Embryonic facial prominence (tissue), 1 donor: ENCODE measurements at regions not wholly inside any gene's neighbourhood (a gene's known extent, or its start where the extent isn't known, plus 50 kb on each side); places are given as distances from the start of the nearest gene placed in this dataset.
"Not testable (repeated sequence)": the region's sequence is repeated elsewhere in the genome, so short reads cannot be mapped to it uniquely, and the experiment has no call there.

ENCODE experiments used
- DNase-seq: peaks from one replicate; pipeline ENCODE4 v3.0.0-alpha.2; 2016; ENCODE audit errors: extremely low spot score

DNA sequence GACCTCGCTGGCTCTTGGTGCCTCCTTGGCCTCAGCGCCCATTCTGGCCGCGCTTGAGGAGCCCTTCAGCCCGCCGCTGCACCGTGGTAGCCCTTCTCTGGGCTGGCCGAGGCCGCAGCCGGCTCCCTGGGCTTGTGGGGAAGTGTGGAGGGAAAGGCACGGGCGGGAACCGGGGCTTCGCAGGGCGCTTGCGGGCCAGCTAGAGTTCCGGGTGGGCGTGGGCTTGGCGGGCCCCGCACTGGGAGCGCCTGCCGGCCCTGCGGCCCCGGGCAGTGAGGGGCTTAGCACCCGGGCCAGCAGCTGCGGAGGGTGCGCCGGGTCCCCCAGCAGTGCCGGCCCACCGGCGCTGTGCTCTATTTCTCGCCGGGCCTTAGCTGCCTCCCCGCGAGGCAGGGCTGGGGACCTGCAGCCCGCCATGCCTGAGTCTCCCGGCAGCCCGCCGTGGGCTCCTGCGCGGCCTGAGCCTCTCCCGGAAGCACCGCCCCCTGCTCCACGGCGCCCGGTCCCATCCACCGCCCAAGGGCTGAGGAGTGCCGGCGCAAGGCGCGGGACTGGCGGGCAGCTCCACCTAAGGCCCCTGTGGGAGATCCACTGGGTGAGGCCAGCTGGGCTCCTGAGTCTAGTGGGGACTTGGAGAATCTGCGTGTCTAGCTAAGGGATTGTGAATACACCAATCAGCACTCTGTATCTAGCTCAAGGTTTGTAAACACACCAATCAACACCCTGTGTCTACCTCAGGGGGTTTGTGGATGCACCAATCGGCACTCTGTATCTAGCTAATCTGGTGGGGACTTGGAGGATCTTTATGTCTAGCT, 141.1 kb downstream of the SLCO4C1 start:
- DNase-seq: not testable (repeated sequence)

DNA sequence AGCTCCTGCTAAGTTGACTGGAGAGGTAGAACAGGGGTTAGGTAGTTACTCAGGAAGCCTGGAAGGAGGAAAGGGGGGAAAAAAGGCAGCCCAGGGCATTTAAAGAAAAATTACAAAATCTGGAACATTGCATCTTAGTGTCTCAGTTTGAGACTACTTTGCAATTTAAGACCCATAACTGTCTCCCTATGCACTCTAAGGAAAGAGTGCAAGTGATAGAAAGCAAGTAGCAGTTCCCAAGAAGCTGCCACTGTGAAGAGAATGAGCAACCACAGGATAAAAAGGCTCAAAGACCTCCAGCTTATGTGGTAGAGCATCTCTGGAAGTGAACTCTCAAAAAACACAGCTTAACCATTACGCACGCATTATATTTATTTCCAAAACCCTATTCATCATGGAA, 141.8 kb downstream of the SLCO4C1 start:
- DNase-seq: no peak

DNA sequence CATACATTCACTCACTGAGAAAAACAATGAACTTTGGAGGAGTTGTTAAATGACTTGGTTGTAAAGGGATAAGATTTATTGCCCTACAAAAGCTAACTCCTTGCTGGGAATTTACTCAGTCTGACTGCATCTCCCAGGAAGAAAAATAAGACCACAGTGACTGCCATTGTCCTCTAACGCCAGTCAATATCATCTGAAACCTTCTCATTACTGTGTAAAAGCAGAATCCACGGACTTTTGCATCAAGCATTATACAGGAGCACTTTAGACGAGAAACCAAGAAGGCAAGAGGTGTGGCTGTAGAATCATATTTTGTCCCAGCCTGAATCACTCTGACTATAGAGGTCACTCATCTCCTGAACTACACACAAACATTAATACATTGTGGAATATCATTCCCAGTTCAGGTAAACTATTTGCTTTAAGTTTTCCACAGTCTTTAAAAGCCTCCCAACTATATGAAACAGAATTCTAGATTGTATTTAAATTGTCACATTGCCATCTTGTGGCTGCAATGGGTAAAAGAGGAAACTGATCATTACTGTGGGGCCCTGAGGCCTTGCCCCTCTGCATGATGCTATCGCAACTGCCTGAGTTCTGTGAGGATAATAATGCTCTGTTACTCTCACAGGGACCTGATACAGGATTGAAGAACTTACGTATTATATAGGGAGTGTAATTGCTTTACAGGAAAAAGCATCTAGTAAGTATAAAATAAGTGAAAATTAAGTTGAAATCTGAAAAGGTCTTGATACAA, 142.9 kb downstream of the SLCO4C1 start:
- DNase-seq: no peak

DNA sequence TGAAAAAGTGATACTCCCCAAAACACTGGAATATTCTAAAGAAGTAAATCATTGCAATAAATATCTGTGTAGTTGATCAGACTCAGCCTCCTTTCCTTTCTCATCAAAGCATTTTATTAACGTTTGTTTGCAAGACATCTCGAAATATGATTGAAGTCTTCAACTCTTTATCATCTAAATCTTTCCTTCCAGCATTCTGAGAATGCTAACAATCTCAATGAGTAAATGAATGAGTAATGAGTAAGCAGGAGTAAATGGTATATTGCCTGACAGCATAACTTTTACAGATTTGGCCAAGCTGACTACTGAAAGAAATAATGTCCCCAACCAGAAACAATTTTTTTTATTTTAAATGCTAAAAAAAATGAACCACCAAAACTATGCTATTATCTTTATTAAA, 157.1 kb downstream of the SLCO4C1 start:
- DNase-seq: no peak

DNA sequence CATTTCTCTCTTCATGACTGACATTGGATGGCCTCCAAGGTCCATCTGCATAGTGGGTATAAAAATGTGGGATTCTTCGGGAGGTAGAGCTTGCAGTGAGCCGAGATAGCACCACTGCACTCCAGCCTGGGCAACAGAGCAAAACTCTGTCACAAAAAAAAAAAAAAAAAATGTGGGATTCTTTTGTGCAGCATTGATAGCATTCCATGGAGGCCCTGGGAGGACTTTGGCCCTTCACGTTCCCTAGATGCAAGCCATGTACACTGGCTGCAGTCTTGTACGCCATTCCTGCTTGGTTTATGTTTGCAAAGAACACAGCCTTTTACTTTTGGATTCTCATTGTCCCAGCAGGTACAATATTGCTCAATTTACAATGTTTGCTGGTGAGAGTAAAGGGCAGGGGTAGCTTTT, 157.8 kb downstream of the SLCO4C1 start:
- no peak for DNase-seq

DNA sequence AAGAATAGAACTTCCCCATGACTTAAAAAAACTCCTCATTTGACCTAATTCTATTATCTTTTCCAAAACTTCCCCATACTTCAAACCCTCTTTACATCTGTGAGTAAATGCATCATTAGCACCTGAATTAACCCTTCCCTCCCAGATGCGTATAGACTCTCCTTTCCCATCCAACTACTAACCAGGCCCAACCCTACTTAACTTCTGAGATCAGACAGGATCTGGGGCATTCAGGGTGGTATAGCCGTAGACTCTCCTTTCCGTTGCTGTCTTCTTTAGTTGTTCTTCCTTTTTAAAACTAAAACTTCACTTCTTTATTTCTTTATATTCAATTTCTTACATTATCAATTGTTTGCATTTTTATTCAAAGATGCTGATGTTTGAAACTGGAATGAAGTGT, 165.2 kb downstream of the SLCO4C1 start:
- DNase-seq: no peak

DNA sequence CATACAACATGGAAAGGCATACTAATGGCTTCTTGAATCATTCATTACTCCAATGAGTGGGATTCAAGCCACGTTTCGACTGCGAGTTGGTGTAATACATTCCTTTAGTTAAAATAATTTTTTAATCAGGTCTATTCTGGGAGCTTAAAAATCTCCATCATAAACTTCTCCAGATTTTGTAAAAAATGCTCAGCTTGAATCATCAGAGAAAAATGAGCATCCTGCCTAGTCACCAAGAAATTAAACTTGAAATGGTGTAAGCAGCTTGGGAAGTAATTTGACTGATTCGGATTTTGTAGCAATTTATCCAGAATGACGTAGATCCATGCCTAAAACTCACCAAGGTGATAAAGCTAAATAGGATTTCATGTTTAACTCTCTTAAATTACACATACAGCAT, 165.7 kb downstream of the SLCO4C1 start:
- no peak for DNase-seq

DNA sequence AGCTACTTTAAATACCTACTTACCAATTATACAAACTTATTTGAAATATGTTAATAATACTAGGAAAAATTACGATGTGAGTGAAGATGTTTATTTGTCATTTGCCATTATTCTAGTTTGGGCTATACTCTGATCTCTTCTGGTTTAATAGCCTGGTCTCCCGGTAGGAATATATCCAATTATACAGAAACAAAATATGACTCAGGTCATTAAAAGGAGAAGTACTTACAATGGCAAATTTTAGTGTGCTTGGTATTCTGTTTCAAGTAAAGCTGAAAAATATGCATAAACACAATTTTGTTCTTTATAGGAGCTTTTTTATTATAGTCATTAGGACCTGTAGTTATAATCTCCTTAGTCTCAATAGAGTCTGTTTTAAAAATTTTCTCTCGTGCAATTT, 176.8 kb downstream of the SLCO4C1 start:
- DNase-seq: no peak

DNA sequence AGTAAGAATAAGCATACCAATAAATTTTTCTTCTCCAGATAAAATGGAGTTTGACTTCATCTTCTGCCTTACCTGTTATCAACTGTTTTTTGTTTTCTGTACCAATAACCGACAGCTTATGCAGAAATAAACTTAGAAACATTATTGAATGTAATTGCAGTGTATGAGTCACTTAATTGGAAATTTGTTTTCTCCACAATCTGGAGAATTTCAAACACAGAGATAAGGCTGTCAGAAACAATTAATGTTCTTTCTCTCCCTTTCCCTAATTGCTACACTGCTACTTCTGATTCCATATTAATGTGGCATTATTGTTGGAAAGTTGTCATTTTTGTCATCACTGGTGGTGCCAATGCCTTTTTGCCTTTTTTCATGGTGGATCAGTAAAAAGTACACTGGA, 180.3 kb downstream of the SLCO4C1 start:
- DNase-seq: no peak

DNA sequence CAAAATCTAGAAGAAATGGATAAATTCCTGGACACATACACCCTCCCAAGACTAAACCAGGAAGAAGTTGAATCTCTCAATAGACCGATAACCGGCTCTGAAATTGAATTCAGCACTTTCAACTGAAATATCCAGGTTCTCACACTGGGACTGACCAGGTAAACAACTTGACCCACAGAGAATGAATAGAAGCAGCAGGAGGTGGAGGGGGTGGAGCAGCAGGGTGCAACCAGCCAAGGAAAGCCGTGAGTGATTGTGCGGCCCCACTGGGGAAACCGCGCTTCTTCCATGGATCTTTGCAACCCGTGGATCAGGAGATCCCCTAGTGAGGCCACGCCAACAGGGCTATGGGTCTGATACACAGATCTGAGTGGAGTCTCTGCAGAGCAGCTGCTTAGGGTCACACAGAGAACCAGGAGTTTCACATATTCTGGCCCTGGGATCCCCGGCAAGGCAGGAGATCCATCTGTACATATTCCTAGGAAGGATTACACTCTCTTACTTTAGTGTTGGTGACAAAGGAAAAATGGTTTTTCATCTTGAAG, 181.5 kb downstream of the SLCO4C1 start:
- DNase-seq: no peak

DNA sequence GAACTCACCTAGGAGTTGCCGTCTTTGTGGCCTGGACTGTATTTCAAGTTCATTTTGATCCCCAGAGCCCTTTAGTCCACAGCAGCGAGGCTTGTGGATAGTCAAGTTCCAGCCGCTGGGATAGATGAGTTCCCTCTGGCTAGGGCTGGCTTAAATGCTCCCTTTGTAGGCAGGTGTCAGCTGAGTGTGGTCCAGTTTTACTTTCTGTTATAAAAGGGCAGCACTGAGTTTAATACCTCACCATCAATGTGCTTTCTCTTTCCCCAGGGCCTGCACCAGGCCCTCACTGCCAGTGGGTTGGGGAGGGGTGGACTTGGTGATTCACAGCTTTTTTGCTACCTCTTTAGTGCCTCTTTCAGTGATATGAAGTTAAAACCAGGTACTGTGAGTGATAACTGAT, 188.2 kb downstream of the SLCO4C1 start:
- no peak for DNase-seq

DNA sequence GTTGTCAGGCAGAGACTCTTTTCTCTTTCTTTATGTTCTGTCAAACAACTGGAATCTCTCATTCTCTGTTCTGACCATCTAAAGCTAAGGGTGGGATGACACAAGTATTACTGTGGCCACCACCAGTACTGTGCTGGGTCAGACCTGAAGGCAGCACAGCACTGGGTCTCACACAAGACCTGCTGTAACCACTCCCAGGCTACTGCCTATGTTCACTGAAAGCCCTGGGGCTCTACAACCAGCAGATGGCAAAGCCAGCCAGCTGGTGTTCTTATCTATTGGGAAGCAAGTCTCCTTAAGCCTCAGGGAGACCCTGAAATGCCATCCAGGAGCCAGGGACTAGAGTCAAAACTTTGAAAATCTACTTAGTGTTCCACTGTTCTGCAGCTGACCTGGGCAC, 189.5 kb downstream of the SLCO4C1 start:
- DNase-seq: no peak

DNA sequence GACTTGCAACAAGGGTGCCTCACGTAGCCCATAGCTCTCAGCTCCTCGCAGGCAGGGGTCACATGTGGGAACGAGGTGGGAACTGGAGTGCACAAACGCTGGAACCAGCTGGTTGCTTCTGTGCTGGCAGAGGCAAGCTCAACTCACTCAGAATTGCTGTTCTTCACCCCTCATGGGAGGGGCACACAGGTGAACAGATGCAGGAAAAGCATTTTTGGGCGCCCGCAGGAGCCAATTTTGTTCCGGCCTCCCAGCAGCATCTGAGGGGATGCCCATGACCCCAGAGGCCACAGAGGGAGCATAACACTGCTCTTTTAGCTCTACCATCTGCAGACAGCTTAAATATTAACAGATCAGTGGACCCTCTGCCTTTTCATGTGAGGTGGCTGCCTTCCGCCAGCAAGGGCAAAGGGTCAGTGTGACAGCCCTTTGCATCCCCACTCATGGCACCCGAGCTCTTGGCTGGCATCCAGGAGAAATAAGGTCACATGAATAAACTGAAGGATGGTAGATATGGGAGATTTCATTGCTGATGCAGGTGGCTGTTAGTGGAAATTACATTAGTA, 196.2 kb downstream of the SLCO4C1 start:
- DNase-seq: no peak

DNA sequence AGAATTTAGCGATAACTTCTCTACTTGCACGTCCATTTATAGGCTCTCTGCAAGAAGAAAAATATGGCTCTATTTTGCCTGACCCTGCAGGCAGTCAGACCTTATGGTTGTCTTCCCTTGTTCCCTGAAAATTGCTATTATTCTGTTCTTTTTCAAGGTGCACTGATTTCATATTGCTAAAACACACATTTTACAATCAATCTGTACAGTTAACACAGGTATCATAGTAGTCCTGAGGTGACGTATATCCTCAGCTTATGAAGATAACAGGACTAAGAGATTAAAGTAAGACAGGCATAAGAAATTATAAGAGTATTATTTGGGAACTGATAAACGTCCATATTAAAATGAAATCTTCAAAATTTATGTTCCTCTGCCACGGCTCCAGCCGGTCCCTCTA, 197.0 kb downstream of the SLCO4C1 start:
- DNase-seq: not testable (repeated sequence)

DNA sequence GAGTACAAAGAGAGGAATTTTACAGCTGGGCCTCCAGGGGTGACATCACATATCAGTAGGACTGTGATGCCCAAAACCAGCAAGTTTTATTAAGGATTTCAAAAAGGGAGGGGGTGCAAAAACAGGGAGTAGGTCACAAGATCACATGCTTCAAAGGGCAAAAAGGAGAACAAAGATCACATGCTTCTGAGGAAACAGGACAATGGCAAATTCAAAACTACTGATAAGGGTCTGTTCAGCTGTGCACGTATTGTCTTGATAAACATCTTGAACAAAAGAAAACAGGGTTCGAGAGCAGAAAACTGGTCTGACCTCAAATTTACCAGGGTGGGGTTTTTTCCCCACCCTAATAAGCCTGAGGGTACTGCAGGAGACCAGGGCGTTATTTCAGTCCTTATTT, 197.5 kb downstream of the SLCO4C1 start:
- DNase-seq: not testable (repeated sequence)

DNA sequence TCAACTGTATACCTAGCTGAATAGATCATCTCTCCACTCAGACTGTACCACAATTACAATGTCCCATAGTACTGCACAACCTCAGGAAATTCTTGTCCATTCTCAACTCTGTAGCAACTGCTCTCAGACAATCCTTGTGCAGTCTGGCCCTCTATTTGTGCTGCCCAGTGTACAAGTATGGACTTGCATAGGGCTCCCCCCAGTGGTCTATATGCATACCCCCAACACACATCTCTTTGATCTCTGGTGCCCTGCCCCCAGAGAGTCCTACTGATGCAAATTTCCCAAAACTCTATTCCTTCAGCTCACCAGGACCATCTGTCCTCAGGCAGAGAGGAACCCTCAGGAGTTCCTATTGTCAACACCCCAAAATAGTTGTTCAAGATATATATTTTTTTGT, 205.3 kb downstream of the SLCO4C1 start:
- no peak for DNase-seq

DNA sequence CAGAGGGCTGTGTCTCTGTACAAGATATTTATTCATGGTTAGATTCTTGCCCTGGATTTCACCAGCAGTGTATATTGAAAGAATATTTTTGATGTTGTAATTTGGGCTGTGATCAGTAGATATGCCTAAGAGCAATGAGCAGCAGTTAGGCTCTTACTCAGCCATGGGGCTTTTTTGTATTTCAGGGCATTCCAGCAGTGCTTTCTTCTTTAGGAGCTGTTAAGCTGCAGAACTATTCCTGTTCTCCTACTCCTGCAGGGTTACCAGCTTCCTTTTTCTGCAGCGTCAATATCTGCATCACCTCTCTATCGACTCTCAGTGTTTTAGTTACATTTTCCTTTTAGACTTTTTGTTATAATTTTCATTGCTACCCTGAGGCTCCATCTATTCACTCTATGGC, 206.2 kb downstream of the SLCO4C1 start:
- no peak for DNase-seq

DNA sequence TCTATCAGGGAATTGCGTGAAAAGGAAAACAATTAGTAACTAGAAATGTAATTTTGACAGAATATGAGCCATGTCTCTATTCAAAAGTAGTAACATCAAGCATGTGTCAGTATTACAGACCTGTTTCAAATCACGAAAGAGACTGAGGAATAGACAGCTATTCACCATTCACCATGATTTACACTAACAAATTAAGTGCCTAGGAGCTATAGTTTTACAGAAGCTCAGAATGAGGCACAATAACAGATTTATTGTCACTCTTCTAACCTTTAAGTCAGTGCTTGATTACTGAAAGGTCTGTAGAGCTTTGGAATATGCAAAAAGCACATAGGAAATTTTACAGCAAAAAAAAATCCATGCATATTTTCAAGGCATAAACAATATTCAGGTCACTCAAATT, 208.2 kb downstream of the SLCO4C1 start:
- no peak for DNase-seq

DNA sequence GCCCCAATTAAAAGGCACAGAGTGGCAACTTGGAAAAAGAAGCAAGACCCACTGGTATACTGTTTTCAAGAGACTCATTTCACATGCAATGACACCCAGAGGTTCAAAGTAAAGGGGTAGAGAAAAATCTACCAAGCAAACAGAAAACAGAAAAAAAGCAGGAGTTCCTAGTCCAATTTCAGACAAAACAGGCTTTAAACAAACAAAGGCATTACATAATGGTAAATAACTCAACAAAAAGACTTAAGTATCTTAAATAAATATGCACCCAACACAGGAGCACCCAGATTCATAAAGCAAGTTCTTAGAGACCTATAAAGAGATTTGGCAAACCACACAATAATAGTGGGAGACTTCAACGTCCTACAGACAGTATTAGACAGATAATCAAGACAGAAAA, 215.8 kb downstream of the SLCO4C1 start:
- DNase-seq: no peak

DNA sequence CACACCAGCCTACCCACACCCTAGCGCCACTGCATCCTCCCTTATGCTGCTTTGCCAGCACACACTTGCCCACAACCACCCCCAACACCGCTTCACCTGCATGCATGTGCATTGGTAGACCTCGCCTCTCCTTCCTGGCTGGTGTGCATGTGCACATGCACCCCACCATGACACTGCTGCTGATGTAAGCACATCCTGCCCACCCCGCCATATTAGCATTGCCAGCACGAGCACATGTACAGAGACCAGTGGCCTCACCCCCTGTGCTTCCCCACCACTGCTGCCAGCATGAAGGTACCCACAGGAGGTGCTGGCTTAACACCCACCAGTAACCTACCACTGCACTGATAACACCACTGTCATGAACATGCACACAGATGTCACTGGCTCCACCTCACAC, 218.2 kb downstream of the SLCO4C1 start:
- no peak for DNase-seq

DNA sequence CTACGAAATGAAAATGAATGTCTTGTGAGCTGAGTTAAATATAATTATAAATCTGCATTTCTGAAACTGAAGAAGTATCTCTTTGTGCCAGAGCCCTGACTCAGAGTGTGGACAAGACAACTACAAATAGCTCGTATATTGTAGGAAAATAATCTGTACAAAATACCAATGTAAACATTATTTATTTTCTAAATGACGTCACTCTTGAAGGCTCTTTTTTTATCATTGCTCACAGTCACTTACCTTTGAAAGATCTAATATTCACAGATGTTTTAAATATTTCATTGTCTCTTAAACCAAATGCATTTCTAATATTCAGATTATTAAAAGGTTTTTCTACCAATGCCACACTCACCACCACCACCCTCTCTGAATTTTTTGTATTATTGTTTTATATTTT, 226.1 kb downstream of the SLCO4C1 start:
- DNase-seq: no peak

DNA sequence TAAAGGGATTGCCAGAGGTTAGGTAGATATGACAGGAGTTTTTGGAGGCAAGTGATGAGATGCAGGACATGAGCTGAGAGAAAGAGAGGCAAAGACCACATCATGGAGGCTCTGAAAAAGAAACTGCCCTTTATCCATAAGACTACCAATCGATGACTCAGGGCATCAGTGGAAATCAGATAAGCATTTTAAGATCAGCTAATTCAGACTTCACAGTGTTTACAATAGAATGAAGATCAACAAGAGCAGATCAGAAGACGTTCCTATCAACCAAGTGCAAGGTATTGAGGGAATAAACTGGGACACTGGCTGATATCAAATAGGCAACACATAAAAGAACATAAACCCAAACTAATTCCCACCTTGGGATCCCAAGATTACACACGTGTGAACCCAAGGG, 227.2 kb downstream of the SLCO4C1 start:
- DNase-seq: no peak

DNA sequence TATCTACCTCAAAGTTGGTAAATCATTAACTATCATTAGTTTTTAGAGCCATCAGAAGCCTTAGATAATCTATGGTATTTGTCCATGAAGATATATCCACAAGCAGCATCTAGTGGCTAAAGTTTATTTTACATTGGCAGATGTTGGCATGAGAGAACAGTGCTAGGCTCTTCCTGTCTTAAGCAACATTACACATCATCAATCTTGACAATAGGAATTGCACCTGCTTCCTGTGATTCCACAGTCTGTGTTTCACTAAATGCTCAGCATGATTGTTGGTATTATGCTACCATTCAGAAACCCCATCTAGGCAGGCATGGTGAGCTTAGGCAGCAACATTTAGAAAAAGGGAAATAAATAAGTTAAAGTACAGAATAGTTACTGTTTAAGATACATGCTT, 246.6 kb downstream of the SLCO4C1 start:
- no peak for DNase-seq
